Panc1 (cell line): ENCODE measurements at regions not wholly inside any gene's neighbourhood (a gene's known extent, or its start where the extent isn't known, plus 50 kb on each side); places are given as distances from the start of the nearest gene placed in this dataset.

Experiments used
- CTCF ChIP-seq: fragments of 450-650 bp; IDR thresholded peaks from 2 replicates; pipeline ENCODE4 v1.5.1; 2017; ENCODE audit warnings: mild to moderate bottlenecking
- POLR2AphosphoS5 ChIP-seq: IDR thresholded peaks from 2 replicates; pipeline ENCODE4 v1.6.1; 2012; ENCODE audit warnings: mild to moderate bottlenecking, low read depth, low read length, moderate library complexity
- REST ChIP-seq, 2 experiments: IDR thresholded peaks; 2 replicates each; pipeline ENCODE4 v1.6.1; 2011 to 2012; ENCODE audit warnings: low read depth in 2 of 2, control low read depth in 1 of 2, low read length in 1 of 2, mild to moderate bottlenecking in 1 of 2, moderate library complexity in 1 of 2; ENCODE audit not compliant: insufficient read depth in 1 of 2
- SIN3A ChIP-seq: IDR thresholded peaks from 2 replicates; pipeline ENCODE4 v1.6.1; 2012; ENCODE audit warnings: low read depth, mild to moderate bottlenecking, low read length, moderate library complexity, borderline replicate concordance; ENCODE audit not compliant: insufficient read depth
- TCF7L2 ChIP-seq: IDR thresholded peaks from 2 replicates; pipeline ENCODE4 v1.6.1; 2011; ENCODE audit warnings: mild to moderate bottlenecking, low read depth, low read length, inconsistent platforms

GRCh38 chr9:99415606-99416005, 193.5 kb downstream of the SEC61B start:
- TF ChIP-seq CTCF, result no peak
- TF ChIP-seq SIN3A, result no peak
- TF ChIP-seq POLR2AphosphoS5, result no peak
- TF ChIP-seq REST (IDR thresholded peaks at IDR 0.05; ENCODE audit: insufficient read depth in 1 of 2, low read depth in 2 of 2, low read length in 1 of 2), result no peak
- TF ChIP-seq TCF7L2, result no peak
